Endothelial cell of umbilical vein (primary cell): ENCODE measurements at regions not wholly inside any gene's neighbourhood (a gene's known extent, or its start where the extent isn't known, plus 50 kb on each side); places are given as distances from the start of the nearest gene placed in this dataset.

Experiments
- BruUV-seq: library from RNA; stranded (reverse); fragments of 400-500 nt; replicated peaks from 2 replicates; lab custom pipeline; 2021; lab: Mats Ljungman, UMichigan
- CTCF ChIA-PET: fragments of 300-600, 350-600 bp; sonication (Branson Sonifier 250); formaldehyde crosslinking; loops from one replicate; lab custom pipeline; 2021; ENCODE audit warnings: antibody characterized with exemption, inconsistent platforms; lab: Charles Lee
- POLR2A ChIA-PET: fragments of 300-600, 350-600 bp; sonication (Branson Sonifier 250); formaldehyde crosslinking; loops from one replicate; lab custom pipeline; 2021; ENCODE audit warnings: antibody characterized with exemption, inconsistent platforms; lab: Charles Lee
- DNase-seq: peaks from one replicate; pipeline ENCODE4 v3.0.0-alpha.2; 2011; ENCODE audit warnings: low read depth, low spot score
- FAIRE-seq: peaks from 2 replicates; lab custom pipeline; 2011; peaks lifted over from hg19 to GRCh38; lab: Jason Lieb, UNC
- H2AFZ ChIP-seq: 2 replicates; pipeline ENCODE4 v1.6.0; 2012; ENCODE audit warnings: low read depth, low read length, control low read depth, inconsistent platforms
- H3K27ac ChIP-seq: 2 replicates; pipeline ENCODE4 v1.5.1; 2011; ENCODE audit warnings: low read depth, mild to moderate bottlenecking, control low read depth, low read length, moderate library complexity; ENCODE audit not compliant: insufficient read depth
- H3K27me3 ChIP-seq, 2 experiments: 2 replicates each; pipeline versions ENCODE4 v1.6.0 to v1.6.1; 2011; ENCODE audit warnings: low read length in 2 of 2, mixed read lengths in 1 of 2; ENCODE audit not compliant: control insufficient read depth in 2 of 2, insufficient read depth in 2 of 2
- H3K36me3 ChIP-seq, 2 experiments: 2 replicates in 1 of 2; 3 replicates in 1 of 2; pipeline ENCODE4 v1.5.1; 2011; ENCODE audit warnings: low read length in 2 of 2, mild to moderate bottlenecking in 1 of 2, moderate library complexity in 1 of 2; ENCODE audit not compliant: control insufficient read depth in 2 of 2, insufficient read depth in 2 of 2; ENCODE audit errors: extremely low read depth in 1 of 2
- H3K4me1 ChIP-seq: 3 replicates; pipeline ENCODE4 v1.5.1; 2011; ENCODE audit warnings: mild to moderate bottlenecking, low read length; ENCODE audit not compliant: control insufficient read depth, insufficient read depth; ENCODE audit errors: extremely low read depth
- H3K4me2 ChIP-seq: 2 replicates; pipeline ENCODE4 v1.6.1; 2011; ENCODE audit warnings: low read length, control low read depth, mixed read lengths; ENCODE audit not compliant: insufficient read depth
- H3K4me3 ChIP-seq, 3 experiments: fragments of 200-600 bp in 1 of 3; sonication (generic), shearing (Covaris generic) in 1 of 3; replicated peaks in 1 of 3; 2 replicates each; pipeline ENCODE4 v1.5.1; 2011 to 2016; ENCODE audit warnings: control low read depth in 3 of 3, low read length in 3 of 3, mild to moderate bottlenecking in 2 of 3, inconsistent platforms in 1 of 3, low read depth in 1 of 3, moderate library complexity in 1 of 3; ENCODE audit not compliant: insufficient read depth in 1 of 3
- H3K79me2 ChIP-seq: 2 replicates; pipeline ENCODE4 v1.6.0; 2012; ENCODE audit warnings: low read length, inconsistent platforms; ENCODE audit not compliant: control insufficient read depth, insufficient read depth
- H3K9ac ChIP-seq: replicated peaks from 2 replicates; pipeline ENCODE3; 2011; ENCODE audit warnings: low read length, control low read depth; ENCODE audit not compliant: insufficient read depth; ENCODE audit errors: extremely low read depth
- H3K9me1 ChIP-seq: replicated peaks from 3 replicates; pipeline ENCODE4 v1.6.0; 2011; ENCODE audit warnings: mild to moderate bottlenecking, low read length; ENCODE audit not compliant: control insufficient read depth, insufficient read depth; ENCODE audit errors: extremely low read depth
- H3K9me3 ChIP-seq: replicated peaks from 2 replicates; pipeline ENCODE4 v1.5.1; 2012; ENCODE audit warnings: low read length, inconsistent platforms; ENCODE audit not compliant: control insufficient read depth, insufficient read depth
- H4K20me1 ChIP-seq: replicated peaks from 2 replicates; pipeline ENCODE3; 2011; ENCODE audit warnings: mild to moderate bottlenecking, low read length; ENCODE audit not compliant: control insufficient read depth, insufficient read depth; ENCODE audit errors: extremely low read depth
- CTCF ChIP-seq, 2 donors: IDR thresholded peaks; 1 replicate in 1 of 2; 2 replicates in 1 of 2; pipeline ENCODE4 v1.5.1; 2011; ENCODE audit warnings: low read length in 2 of 2, mild to moderate bottlenecking in 2 of 2, moderate library complexity in 2 of 2, control low read depth in 1 of 2, inconsistent platforms in 1 of 2, low read depth in 1 of 2; ENCODE audit not compliant: insufficient read depth in 1 of 2; ENCODE audit errors: extremely low read depth in 1 of 2
- FOS ChIP-seq: IDR thresholded peaks from 2 replicates; pipeline ENCODE4 v1.6.1; 2011; ENCODE audit warnings: mild to moderate bottlenecking, low read length, moderate library complexity, borderline replicate concordance; ENCODE audit not compliant: insufficient read depth
- GATA2 ChIP-seq: IDR thresholded peaks from 2 replicates; pipeline ENCODE4 v1.7.0; 2011; ENCODE audit warnings: low read depth, mild to moderate bottlenecking, moderate library complexity, mixed read lengths, low read length; ENCODE audit not compliant: insufficient read length, insufficient read depth
- JUN ChIP-seq: IDR thresholded peaks from 2 replicates; pipeline ENCODE4 v1.6.1; 2011; ENCODE audit warnings: borderline replicate concordance, low read depth; ENCODE audit not compliant: insufficient read length, insufficient read depth
- MAX ChIP-seq: IDR thresholded peaks from 2 replicates; pipeline ENCODE4 v1.6.1; 2011; ENCODE audit not compliant: insufficient read depth, insufficient read length
- MYC ChIP-seq: IDR thresholded peaks from one replicate; pipeline ENCODE4 v1.6.1; 2011; ENCODE audit warnings: mild to moderate bottlenecking, low read depth, low read length
- POLR2AphosphoS5 ChIP-seq: IDR thresholded peaks from 2 replicates; pipeline ENCODE4 v1.6.1; 2012; ENCODE audit warnings: low read depth, mild to moderate bottlenecking, control low read depth, low read length, moderate library complexity; ENCODE audit not compliant: insufficient read depth
- dilution Hi-C: fragments of 300-500 bp; cut with MboI; formaldehyde crosslinking; loops from one replicate; pipeline ENCODE4 v1.15.0; 2019; ENCODE audit warnings: low sequenced_read_pairs; ENCODE audit not compliant: extremely low pct_ligation_motif_present
- intact Hi-C: fragments of 100-400 bp; cut with micrococcal nuclease; formaldehyde crosslinking; loops from one replicate; pipeline ENCODE4 v1.10.0; 2022

GRCh38 chr2:4300616-4301015, 597.2 kb downstream of the DCDC2C start:
- POLR2A ChIA-PET: no interaction called here
- dilution Hi-C loops: no loop called here

More at GRCh38 chr2:4300616-4301015, 597.2 kb downstream of the DCDC2C start:
- FAIRE-seq: no peak
- Histone ChIP-seq H3K27me3 (no peaks in the 10 kb centered on the region), H3K4me3 (no peak overlapping the region), H3K9ac (no peak overlapping the region), H3K36me3 (no peaks in the 10 kb centered on the region), H3K4me2 (no peak overlapping the region), H3K9me1 (no peaks in the 10 kb centered on the region), H4K20me1 (no peaks in the 10 kb centered on the region), H2AFZ (no peak overlapping the region), H3K9me3 (no peaks in the 10 kb centered on the region), H3K27ac (no peak overlapping the region), H3K79me2 (no peaks in the 10 kb centered on the region), H3K4me1 (no peaks in the 10 kb centered on the region)
- no TSS peak for BruUV-seq
- CTCF ChIA-PET: interaction anchor here (1.6 kb wide), 1 partner anchor 414 kb away, joined by 4 read pairs; no protein-coding TSS in a partner anchor
- intact Hi-C loops: no loop called here
- TF ChIP-seq JUN: no peak
- no peak for TF ChIP-seq GATA2
- TF ChIP-seq POLR2AphosphoS5: no peak
- no peak for TF ChIP-seq FOS
- TF ChIP-seq MAX: no peak
- TF ChIP-seq MYC: no peak
- TF ChIP-seq CTCF (IDR thresholded peaks at IDR 0.05; ENCODE audit: extremely low read depth in 1 of 2, insufficient read depth in 1 of 2, low read depth in 1 of 2, low read length in 2 of 2): no peak
- no peak for DNase-seq
